SK-N-SH (cell line): ENCODE measurements at regions not wholly inside any gene's neighbourhood (a gene's known extent, or its start where the extent isn't known, plus 50 kb on each side); places are given as distances from the start of the nearest gene placed in this dataset.

ENCODE experiments used
- CTCF ChIP-seq: fragments of 200-600 bp; sonication (generic); IDR thresholded peaks from 2 replicates; pipeline ENCODE4 v1.6.1; 2017; ENCODE audit warnings: antibody characterized with exemption, mild to moderate bottlenecking, moderate library complexity
- EP300 ChIP-seq, 2 experiments: IDR thresholded peaks; 2 replicates each; pipeline versions ENCODE4 v1.4.0 to v1.6.1; 2012; ENCODE audit warnings: borderline replicate concordance in 1 of 2, low read depth in 1 of 2, low read length in 1 of 2
- IRF3 ChIP-seq: fragments of 150-350 bp; IDR thresholded peaks from 2 replicates; pipeline ENCODE4 v1.6.1; 2016; ENCODE audit warnings: mild to moderate bottlenecking, low read depth, low read length
- SIN3A ChIP-seq: IDR thresholded peaks from 2 replicates; pipeline ENCODE4 v1.6.1; 2012; ENCODE audit warnings: low read depth, mild to moderate bottlenecking, low read length, moderate library complexity, borderline replicate concordance
- SMC3 ChIP-seq: IDR thresholded peaks from 2 replicates; pipeline ENCODE4 v1.6.1; 2012; ENCODE audit warnings: low read depth, low read length, improper control_type of control experiment
- TCF12 ChIP-seq: IDR thresholded peaks from 2 replicates; pipeline ENCODE4 v1.4.0; 2012
- TF ChIP-seq, protein P1 (sequence below): IDR thresholded peaks from 2 replicates; pipeline ENCODE4 v1.4.0; 2012; ENCODE audit warnings: low read depth

DNA sequence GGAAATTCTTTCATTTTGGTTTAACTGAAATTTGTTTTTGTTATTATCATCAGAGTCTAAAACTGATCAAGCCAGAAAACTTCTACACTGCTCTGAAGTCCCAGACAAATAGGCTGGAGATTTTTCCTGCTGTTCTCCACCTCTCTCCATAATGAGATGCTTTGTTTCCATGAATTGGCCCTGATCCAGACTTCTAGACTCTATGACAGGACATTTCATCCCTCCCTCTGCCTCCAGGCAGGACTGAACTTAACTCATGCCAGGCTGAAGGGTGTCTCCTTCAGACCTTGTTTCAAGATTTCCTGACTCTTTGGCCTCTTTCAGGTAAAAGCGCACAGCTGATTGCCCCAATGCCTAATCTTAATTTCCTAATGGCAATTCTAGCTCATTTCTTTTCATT, 69.1 kb upstream of the HOXC13 start:
- TF ChIP-seq SMC3 (no peak), CTCF (no peak), TCF12 (no peak), EP300 (IDR thresholded peaks at IDR 0.05; ENCODE audit: borderline replicate concordance in 1 of 2, low read depth in 1 of 2, low read length in 1 of 2) (no peak), SIN3A (no peak), IRF3 (no peak)
- TF ChIP-seq, protein P1, sequence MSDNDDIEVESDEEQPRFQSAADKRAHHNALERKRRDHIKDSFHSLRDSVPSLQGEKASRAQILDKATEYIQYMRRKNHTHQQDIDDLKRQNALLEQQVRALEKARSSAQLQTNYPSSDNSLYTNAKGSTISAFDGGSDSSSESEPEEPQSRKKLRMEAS, result no peak
